Type B pancreatic cell (in vitro differentiated cells): ENCODE measurements at regions not wholly inside any gene's neighbourhood (a gene's known extent, or its start where the extent isn't known, plus 50 kb on each side); places are given as distances from the start of the nearest gene placed in this dataset.

Experiments
- DNase-seq: peaks from one replicate; pipeline ENCODE4 v3.0.0; 2021; ENCODE audit warnings: mixed read lengths; ENCODE audit not compliant: unreplicated experiment; ENCODE audit errors: extremely low spot score
- H3K27ac Mint-ChIP-seq: 2 replicates; pipeline ENCODE4 v1.8.0; 2021; ENCODE audit warnings: mild to moderate bottlenecking, mixed read lengths
- H3K27me3 Mint-ChIP-seq: 2 replicates; pipeline ENCODE4 v1.8.0; 2021; ENCODE audit warnings: mixed read lengths
- H3K36me3 Mint-ChIP-seq: 2 replicates; pipeline ENCODE4 v1.8.0; 2021; ENCODE audit warnings: mixed read lengths
- H3K4me1 Mint-ChIP-seq: one replicate; pipeline ENCODE4 v1.8.0; 2021; ENCODE audit warnings: mixed read lengths; ENCODE audit not compliant: unreplicated experiment
- H3K4me3 Mint-ChIP-seq: 2 replicates; pipeline ENCODE4 v1.8.0; 2021; ENCODE audit warnings: mild to moderate bottlenecking, mixed read lengths
- H3K9me3 Mint-ChIP-seq: 2 replicates; pipeline ENCODE4 v1.8.0; 2021; ENCODE audit warnings: mixed read lengths
- TF ChIP-seq, protein P1 (sequence below): fragments of 200-600 bp; sonication (generic); conservative IDR thresholded peaks from 2 replicates; pipeline ENCODE4 v1.5.0; 2021; ENCODE audit warnings: antibody characterized with exemption, mild to moderate bottlenecking

DNA sequence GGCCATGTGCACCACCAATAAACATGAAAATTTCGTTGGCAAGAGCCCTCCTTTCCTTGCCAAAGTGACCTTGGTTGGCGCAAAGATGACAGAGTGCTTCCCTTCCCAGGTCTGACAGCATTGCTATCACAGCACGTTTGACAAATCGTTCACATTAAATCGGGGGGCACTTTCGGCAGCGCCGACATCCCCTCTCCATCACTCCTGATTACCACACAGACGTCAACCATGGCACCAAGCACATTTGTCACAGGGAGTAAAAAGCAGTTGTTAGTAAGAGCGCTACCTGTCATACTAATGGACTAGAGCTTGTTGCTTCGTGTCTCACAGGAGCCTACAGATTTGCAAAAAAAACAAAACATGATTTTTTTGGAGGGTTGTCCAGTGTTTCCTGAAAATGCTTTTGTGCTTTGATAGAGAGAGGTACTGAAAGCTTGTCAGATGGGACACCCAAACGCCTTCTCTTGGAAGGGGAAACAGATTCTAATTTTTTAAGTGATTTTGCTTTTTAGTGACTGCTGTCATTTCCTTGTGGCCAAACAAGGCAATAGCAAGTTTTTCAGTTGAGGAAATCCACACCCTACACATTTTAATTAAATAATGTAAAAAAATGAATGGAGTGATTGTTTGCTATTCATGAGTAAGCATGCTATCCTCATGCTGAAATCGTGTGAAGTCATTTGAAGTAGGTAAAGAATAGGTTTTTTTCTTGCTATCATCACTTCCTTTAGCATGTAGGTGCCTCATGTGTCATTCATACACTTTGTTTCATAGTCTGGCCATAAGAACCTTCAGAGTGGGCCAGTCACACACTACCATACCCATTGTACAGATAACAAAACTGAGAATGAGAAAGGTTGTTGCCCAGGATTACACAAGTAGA, 682.8 kb upstream of the WWC1 start:
- Mint-ChIP-seq H3K27ac (no peak overlapping the region), H3K4me3 (no peak overlapping the region), H3K9me3 (peaks cover 5% of the 10 kb centered on the region), H3K36me3 (no peaks in the 10 kb centered on the region), H3K27me3 (peaks cover 3% of the 10 kb centered on the region), H3K4me1 (peaks cover 8% of the 10 kb centered on the region)
- DNase-seq, result no peak
- TF ChIP-seq, protein P1, sequence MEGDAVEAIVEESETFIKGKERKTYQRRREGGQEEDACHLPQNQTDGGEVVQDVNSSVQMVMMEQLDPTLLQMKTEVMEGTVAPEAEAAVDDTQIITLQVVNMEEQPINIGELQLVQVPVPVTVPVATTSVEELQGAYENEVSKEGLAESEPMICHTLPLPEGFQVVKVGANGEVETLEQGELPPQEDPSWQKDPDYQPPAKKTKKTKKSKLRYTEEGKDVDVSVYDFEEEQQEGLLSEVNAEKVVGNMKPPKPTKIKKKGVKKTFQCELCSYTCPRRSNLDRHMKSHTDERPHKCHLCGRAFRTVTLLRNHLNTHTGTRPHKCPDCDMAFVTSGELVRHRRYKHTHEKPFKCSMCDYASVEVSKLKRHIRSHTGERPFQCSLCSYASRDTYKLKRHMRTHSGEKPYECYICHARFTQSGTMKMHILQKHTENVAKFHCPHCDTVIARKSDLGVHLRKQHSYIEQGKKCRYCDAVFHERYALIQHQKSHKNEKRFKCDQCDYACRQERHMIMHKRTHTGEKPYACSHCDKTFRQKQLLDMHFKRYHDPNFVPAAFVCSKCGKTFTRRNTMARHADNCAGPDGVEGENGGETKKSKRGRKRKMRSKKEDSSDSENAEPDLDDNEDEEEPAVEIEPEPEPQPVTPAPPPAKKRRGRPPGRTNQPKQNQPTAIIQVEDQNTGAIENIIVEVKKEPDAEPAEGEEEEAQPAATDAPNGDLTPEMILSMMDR, result peak; percentile 55

DNA sequence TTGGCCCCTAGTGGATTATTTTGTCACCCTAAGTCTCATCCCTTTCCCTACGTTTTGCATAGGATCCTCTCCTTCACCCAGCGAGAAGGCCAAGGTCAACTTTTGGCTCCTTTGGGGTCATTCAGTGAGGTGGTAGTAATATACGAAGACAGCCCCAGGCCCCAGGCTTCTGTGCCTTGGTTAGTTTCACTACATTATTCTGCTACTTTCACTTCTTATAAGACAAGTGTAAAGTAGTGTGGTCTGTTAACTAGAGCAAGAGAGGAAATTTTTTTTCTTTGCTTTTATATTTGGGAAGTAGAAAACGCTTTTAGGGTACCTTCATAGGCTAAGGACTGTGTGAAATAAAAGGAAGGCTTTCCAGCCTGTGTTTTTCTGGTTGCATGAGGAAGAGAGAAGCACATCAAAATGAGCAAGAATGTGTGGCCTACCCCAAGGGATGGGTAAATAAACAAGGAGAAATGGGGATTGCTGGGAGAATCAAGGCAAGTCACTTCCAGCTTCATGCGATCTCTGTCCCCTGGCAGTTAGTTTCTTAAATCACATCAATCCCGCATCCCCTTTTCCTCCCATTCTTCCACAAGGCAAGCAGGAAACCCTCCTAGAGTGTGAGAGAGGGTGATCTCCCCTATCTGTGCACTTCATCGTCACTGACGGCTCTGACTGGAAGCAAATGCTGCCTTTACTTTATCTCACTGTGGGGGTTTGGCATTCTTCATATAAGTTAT, 677.0 kb upstream of the WWC1 start:
- no peak for DNase-seq
- H3K4me3 Mint-ChIP-seq, result no peak overlapping the region
- no peaks in the 10 kb centered on the region for H3K36me3 Mint-ChIP-seq
- H3K27ac Mint-ChIP-seq, result no peak overlapping the region
- peaks cover 16% of the 10 kb centered on the region for H3K4me1 Mint-ChIP-seq
- H3K9me3 Mint-ChIP-seq, result no peaks in the 10 kb centered on the region
- TF ChIP-seq, protein P1, result no peak
- no peaks in the 10 kb centered on the region for H3K27me3 Mint-ChIP-seq

DNA sequence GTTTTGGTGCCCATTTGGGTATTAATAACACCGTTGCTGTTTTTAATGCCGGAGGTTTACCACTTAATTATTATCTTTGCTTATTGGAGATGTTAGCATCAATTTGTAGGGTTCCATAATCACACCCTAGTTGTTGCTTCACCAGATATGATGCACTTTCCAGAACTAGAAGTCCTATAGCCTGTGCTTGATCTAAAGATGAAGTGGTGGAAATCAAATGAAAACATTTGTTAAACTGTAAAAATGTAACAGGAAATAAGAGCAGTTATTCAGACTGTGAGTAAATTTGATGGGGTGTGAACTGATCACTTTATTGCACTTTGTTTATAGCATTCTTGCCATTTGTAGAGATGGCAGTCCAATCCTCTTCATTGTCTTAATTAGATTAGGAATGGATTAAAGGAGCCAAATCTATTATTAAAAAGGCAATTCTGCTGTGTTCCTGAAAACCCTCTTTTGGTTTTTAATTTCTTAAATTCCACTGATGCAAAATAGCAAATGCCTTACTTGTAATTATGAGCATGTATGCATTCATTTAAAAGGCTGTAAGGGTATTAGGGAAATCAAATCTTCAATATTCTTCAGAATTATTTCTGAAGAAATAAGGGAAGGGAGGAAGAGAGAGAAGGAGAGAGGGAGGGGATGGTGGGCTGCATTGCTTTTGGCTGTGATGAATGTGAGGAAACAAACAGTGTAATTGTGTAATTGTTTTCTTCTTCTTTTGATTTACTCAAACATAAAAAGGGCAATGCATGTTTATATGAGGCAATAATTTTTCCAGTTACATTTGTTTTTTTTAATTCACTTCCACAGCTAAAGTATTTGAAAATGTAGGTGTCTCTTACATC, 675.2 kb upstream of the WWC1 start:
- no peaks in the 10 kb centered on the region for H3K9me3 Mint-ChIP-seq

DNA sequence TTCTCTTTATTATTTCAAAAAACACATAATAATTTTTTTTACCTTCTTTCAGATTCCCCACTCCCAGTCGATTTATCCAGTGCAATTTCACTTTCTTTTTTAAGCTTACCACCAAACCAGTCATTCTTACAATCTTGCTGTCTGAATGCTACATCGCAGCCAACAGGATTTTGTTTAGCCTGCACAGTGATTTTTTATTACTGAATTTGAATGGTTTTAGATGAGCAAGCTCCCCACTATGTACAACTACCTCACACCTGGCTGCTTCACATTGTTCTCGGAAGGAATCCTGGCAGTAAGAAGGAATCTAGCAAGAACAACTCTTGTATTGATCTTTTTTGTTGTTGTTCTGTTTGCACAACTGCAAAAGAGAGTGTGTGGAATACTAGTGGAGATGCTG, 668.1 kb upstream of the WWC1 start:
- Mint-ChIP-seq H3K9me3 (peaks cover 5% of the 10 kb centered on the region), H3K4me3 (no peak overlapping the region), H3K4me1 (no peaks in the 10 kb centered on the region), H3K36me3 (no peaks in the 10 kb centered on the region), H3K27me3 (no peaks in the 10 kb centered on the region), H3K27ac (no peak overlapping the region)
- TF ChIP-seq, protein P1, result no peak
- no peak for DNase-seq

More for the DNA sequence above, 675.2 kb upstream of the WWC1 start:
- H3K27ac Mint-ChIP-seq, result no peak overlapping the region
- no peak for DNase-seq
- TF ChIP-seq, protein P1, result no peak
- H3K4me1 Mint-ChIP-seq, result peaks cover 8% of the 10 kb centered on the region
- H3K36me3 Mint-ChIP-seq, result no peaks in the 10 kb centered on the region
- no peaks in the 10 kb centered on the region for H3K27me3 Mint-ChIP-seq
- no peak overlapping the region for H3K4me3 Mint-ChIP-seq

DNA sequence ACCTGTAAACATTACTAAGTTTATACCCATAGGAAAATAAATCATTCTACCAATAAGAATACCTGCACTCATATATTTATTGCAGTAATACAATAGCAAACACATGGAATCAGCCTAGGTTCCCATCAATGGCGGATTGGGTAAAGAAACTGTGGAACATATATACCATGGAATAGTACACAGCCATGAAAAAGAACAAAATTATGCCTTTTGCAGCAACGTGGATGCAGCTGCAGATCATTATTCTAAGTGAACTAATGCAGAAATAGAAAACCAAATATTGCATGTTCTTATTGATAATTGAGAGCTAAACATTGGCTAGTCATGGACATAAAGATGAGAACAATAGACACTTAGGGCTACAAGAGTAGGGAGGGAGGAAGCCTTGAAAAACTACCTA, 667.4 kb upstream of the WWC1 start:
- Mint-ChIP-seq H3K27ac (no peak overlapping the region), H3K4me1 (no peaks in the 10 kb centered on the region)

More for the DNA sequence above, 667.4 kb upstream of the WWC1 start:
- H3K27me3 Mint-ChIP-seq, result no peaks in the 10 kb centered on the region
- TF ChIP-seq, protein P1, result no peak
- H3K36me3 Mint-ChIP-seq, result no peaks in the 10 kb centered on the region
- no peak overlapping the region for H3K4me3 Mint-ChIP-seq
- peaks cover 5% of the 10 kb centered on the region for H3K9me3 Mint-ChIP-seq
- DNase-seq, result no peak
